ENCODE measurements at regions not wholly inside any gene's neighbourhood (a gene's known extent, or its start where the extent isn't known, plus 50 kb on each side); places are given as distances from the start of the nearest gene placed in this dataset.

GRCh38 chr1:83028467-83028866 lies 970.5 kb downstream of the TTLL7 start:
- TF ChIP-seq, protein P1, sequence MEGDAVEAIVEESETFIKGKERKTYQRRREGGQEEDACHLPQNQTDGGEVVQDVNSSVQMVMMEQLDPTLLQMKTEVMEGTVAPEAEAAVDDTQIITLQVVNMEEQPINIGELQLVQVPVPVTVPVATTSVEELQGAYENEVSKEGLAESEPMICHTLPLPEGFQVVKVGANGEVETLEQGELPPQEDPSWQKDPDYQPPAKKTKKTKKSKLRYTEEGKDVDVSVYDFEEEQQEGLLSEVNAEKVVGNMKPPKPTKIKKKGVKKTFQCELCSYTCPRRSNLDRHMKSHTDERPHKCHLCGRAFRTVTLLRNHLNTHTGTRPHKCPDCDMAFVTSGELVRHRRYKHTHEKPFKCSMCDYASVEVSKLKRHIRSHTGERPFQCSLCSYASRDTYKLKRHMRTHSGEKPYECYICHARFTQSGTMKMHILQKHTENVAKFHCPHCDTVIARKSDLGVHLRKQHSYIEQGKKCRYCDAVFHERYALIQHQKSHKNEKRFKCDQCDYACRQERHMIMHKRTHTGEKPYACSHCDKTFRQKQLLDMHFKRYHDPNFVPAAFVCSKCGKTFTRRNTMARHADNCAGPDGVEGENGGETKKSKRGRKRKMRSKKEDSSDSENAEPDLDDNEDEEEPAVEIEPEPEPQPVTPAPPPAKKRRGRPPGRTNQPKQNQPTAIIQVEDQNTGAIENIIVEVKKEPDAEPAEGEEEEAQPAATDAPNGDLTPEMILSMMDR (IDR thresholded peaks at IDR 0.05) = no peak
- no peak for TF ChIP-seq POLR2A (IDR thresholded peaks at IDR 0.05)
